ENCODE measurements at regions not wholly inside any gene's neighbourhood (a gene's known extent, or its start where the extent isn't known, plus 50 kb on each side); places are given as distances from the start of the nearest gene placed in this dataset.
"Not testable (repeated sequence)": the region's sequence is repeated elsewhere in the genome, so short reads cannot be mapped to it uniquely, and the experiment has no call there.

DNA sequence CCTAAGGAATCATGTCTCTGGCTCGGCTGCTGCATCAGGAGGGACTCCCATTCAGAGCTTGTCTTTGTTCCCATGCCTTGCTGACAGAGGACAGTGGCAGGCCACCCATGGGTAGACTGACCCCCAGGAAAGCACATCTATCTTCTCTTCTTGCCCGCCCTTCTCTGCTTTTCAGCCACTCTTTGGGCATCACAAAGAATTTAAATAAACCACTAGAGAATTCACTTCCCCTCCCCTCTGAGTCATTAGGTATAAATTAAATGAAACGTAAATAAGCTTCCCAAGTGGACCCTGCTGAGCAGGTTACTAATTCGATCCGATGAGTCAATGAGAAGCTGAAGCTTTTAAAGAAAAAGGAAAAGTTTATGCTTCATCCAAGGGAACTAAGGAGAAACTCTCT lies 97.0 kb downstream of the DRD1 start:
- DNase-seq (ENCODE audit: low spot score) = no peak

DNA sequence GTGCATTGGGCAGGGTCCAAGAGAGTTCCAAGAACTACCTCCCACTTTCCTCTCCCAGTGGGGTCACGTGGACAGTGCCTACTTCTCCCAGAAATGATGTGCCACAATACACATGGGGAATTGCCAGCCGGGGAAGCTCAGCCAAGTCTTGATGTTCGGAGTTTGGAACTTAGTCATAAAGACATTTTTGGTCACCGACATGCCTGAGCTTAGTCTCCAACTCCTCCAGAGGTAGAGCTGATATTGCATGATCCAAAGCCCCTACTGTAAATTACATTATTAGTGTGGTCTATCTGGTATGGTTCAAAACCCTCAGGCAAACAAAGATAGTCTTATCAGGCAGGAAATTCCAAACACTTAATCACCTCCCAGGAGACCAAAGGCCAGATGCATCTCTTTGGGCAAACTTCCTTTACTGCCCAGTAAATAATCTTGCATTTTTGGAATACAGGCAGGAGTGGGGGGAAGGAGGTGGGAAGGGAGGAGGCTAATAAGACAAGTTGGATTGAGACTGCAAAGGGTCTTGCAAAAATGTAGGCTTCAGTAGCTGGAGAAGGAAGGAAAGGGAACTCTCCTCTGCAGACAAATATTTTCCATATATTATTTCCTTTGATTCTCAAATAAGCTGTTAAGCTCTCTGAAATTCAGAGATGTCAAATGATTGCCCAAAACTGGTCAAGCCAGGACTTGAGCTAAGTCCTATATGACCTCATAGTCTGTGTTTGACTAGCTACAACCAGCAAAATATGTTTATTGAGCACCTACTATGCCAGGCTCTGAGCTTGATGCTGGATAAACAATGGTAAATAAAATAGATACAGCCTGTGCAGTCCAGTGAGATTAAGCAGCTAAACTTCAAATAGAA lies 99.4 kb downstream of the DRD1 start:
- no peak for DNase-seq (ENCODE audit: low spot score)

DNA sequence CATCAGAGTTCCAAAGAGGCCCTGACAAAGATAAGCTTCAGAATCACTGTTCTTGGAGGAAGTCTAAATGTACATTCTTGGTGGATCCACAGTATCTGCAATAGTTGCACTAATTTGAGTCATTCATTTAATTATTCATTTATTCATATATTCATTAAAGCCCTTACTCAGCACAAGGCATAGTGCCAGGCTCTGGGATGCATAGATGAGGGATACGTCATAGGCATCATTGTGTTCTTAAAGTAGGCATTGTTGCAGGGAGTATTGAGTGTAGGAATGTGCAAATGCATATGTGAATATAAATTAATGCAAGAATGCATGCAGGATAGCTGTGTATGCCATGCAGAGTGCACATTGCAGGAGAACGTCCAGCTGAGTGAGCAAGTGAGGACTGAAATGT lies 100.7 kb downstream of the DRD1 start:
- DNase-seq (ENCODE audit: low spot score) = no peak

DNA sequence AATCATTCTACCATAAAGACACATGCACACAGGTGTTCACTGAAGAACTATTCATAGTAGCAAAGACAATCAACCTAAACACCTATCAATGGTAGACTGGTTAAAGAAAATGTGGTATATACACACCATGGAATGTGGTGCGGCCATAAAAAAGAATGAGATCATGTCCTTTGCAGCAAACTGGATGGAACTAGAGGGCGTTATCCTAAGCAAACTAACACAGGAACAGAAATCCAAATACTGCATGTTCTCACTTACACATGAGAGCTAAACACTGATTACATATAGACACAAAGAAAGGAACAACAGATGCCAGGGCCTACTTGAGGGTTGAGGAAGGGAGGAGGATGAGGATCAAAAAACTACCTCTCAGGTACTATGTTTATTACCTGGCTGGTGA lies 103.8 kb downstream of the DRD1 start:
- DNase-seq (ENCODE audit: low spot score) = no peak

- no peak for DNase-seq (ENCODE audit: low spot score)
Observed at GRCh38 chr5:175337680-175338079, 106.3 kb downstream of the DRD1 start.

DNA sequence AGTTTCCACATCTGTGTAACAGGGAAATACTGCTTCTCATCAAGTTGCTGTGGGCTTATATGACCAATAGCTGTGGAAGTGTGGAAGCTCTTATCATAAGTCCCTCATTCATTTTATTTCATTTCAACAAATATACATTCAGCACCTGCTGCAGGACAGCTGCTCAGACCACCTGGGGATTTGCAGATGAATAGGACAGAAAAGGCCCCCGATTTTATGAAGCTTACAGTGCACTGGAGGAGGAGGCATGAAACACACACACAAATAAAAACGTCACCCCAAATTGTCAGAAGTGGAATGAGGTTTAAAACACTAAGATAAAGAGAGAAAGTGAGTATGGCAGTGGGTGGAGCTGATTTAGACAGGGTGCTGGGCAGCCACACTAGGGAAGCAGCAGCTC lies 107.2 kb downstream of the DRD1 start:
- no peak for DNase-seq (ENCODE audit: low spot score)

DNA sequence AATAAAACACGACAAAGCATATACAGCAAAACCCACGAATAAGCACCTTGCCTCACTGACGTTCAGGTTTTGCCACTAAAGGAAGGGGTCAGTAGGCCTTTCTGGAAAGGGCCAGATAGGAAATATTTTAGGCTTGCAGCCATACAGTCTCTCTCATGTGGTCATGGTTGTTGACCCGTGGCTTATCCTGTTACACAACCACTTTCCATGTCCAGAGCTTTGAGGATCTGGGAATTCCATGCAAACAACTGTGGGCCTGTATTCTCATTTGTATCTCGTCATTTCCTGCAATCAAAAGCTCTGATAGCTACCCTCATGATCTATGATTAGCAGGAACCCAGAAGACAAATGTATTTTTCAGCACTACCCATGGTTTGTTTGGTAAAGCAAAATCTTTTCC lies 108.3 kb downstream of the DRD1 start:
- no peak for DNase-seq (ENCODE audit: low spot score)

GRCh38 chr5:175331173-175332036 lies 112.6 kb downstream of the DRD1 start:
- DNase-seq (ENCODE audit: low spot score) = not testable (repeated sequence)

GRCh38 chr5:175329976-175330375 lies 114.0 kb downstream of the DRD1 start:
- no peak for DNase-seq (ENCODE audit: low spot score)

GRCh38 chr5:175328687-175329086 lies 115.3 kb downstream of the DRD1 start:
- DNase-seq (ENCODE audit: low spot score) = no peak

GRCh38 chr5:175328176-175328575 lies 115.8 kb downstream of the DRD1 start:
- DNase-seq (ENCODE audit: low spot score) = no peak

DNA sequence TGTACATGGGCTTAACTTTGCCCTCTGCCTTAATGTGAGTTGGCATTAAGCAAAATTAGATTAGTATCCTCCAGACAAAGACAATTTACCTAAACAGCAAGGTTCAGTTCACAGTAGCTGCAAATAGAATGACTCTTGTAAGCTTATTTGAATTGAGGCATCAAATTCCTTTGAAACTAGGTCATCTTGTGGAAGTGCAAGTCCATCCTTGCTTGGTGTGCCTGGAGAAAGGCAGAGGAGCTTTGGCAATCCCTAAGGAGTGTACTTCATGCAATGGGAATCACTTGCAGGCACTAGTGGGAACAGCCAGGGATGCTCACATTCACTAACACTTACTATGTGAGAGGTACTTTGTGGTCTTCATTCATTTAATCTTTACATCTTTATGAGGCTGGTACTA lies 118.3 kb downstream of the DRD1 start:
- no peak for DNase-seq (ENCODE audit: low spot score)

- DNase-seq (ENCODE audit: low spot score) = no peak
Observed at GRCh38 chr5:175321927-175322532, 122.0 kb downstream of the DRD1 start.

GRCh38 chr5:175319199-175319598 lies 124.8 kb downstream of the DRD1 start:
- DNase-seq (ENCODE audit: low spot score) = no peak

DNA sequence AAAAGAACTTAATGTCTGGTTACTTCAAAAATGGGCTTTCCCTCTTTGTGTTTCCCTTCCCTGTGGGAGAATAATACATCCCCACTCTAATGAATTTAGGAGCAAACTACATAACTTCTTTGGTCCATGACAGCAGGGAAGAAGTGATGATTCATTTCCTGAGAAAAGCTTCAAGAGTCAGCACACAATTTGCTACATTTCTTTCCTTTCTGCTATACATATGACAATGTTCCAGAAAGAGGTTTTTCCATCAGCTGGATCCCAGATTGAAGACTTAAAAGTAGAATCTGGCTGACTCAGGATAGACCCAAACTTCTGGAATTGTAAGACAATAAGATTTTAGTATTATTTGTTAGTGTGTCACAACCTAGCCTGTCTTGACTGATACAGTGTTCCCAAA lies 126.1 kb downstream of the DRD1 start:
- no peak for DNase-seq (ENCODE audit: low spot score)

- no peak for DNase-seq (ENCODE audit: low spot score)
Observed at GRCh38 chr5:175309218-175309810, 134.7 kb downstream of the DRD1 start.

GRCh38 chr5:175308701-175309100 lies 135.3 kb downstream of the DRD1 start:
- DNase-seq (ENCODE audit: low spot score) = no peak

- no peak for DNase-seq (ENCODE audit: low spot score)
Observed at GRCh38 chr5:175306381-175306780, 137.6 kb downstream of the DRD1 start.

- DNase-seq (ENCODE audit: low spot score) = no peak
Observed at GRCh38 chr5:175305251-175305650, 138.7 kb downstream of the DRD1 start.

DNA sequence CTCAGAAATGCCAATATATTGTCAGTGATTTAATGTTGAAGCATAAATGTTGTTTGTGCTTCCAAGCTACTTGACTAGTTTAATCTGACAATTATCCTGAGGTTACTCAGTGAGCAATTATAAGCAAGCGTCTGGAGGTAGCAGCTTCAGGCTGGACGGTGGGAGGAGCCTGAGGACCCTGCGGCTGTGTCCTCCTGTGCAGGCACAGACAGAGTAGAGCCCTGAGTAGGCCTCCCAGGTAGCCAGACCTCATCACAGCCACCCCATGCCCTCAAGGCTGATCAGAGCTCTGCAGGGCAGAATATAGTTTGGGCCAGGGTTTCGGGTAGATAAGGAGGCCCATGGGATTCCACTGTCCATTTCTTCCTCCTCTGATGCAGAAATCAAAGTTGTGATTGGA lies 153.6 kb downstream of the DRD1 start:
- no peak for DNase-seq (ENCODE audit: low spot score)

DNA sequence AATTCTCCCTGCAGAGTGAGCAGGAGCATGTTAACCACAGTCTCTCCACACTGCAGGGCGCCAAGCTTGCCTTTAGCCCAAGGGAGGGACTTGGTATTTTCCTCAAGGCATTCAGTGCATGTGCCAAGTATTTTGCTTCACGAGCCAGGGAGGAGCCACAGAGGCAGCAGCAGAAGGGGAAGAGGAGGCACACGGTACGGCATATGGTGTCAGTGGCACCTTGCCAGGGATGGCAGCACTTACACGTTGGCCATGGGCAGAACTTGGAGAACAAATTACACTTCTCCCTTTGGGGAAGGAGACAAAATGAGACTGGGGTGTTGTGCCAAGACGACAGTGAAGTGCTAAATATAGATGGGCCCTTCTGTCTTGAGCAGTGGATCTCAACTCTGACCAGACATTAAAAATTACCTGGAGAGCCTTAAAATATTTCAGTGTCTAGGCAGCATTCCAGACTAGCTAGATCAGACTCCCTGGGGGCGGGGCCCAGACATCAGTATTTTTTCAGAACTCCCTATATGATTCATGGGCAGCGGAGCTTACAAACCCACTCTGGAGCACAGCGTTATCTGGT lies 155.8 kb downstream of the DRD1 start:
- no peak for DNase-seq (ENCODE audit: low spot score)

GRCh38 chr5:175286981-175287380 lies 157.0 kb downstream of the DRD1 start:
- DNase-seq (ENCODE audit: low spot score) = no peak
